ENCODE measurements at regions not wholly inside any gene's neighbourhood (a gene's known extent, or its start where the extent isn't known, plus 50 kb on each side); places are given as distances from the start of the nearest gene placed in this dataset.

- TF ChIP-seq ZFX (IDR thresholded peaks at IDR 0.05; ENCODE audit: borderline replicate concordance) = no peak
- TF ChIP-seq CTCF (IDR thresholded peaks at IDR 0.05) = no peak
- H3K27ac ChIP-seq = no peak overlapping the region
Measured at GRCh38 chr4:11743976-11744375, 315.3 kb upstream of the HS3ST1 start.

- H3K27ac ChIP-seq = no peak overlapping the region
- TF ChIP-seq ZFX (IDR thresholded peaks at IDR 0.05; ENCODE audit: borderline replicate concordance) (no peak), CTCF (IDR thresholded peaks at IDR 0.05) (no peak)
Measured at GRCh38 chr4:11743236-11743635, 314.5 kb upstream of the HS3ST1 start.

GRCh38 chr4:11741190-11741652 lies 312.5 kb upstream of the HS3ST1 start:
- TF ChIP-seq ZFX (IDR thresholded peaks at IDR 0.05; ENCODE audit: borderline replicate concordance) = no peak
- TF ChIP-seq CTCF (IDR thresholded peaks at IDR 0.05) = no peak
- no peak overlapping the region for H3K27ac ChIP-seq

GRCh38 chr4:11739992-11740391 lies 311.3 kb upstream of the HS3ST1 start:
- TF ChIP-seq ZFX (IDR thresholded peaks at IDR 0.05; ENCODE audit: borderline replicate concordance) (no peak), CTCF (IDR thresholded peaks at IDR 0.05) (no peak)
- no peak overlapping the region for H3K27ac ChIP-seq

GRCh38 chr4:11736978-11737377 lies 308.3 kb upstream of the HS3ST1 start:
- TF ChIP-seq ZFX (IDR thresholded peaks at IDR 0.05; ENCODE audit: borderline replicate concordance) (no peak), CTCF (IDR thresholded peaks at IDR 0.05) (no peak)
- no peak overlapping the region for H3K27ac ChIP-seq

- TF ChIP-seq CTCF (IDR thresholded peaks at IDR 0.05) (no peak), ZFX (IDR thresholded peaks at IDR 0.05; ENCODE audit: borderline replicate concordance) (no peak)
- H3K27ac ChIP-seq = no peak overlapping the region
Measured at GRCh38 chr4:11735651-11736050, 307.0 kb upstream of the HS3ST1 start.

GRCh38 chr4:11732155-11732554 lies 303.5 kb upstream of the HS3ST1 start:
- TF ChIP-seq CTCF (IDR thresholded peaks at IDR 0.05) (no peak), ZFX (IDR thresholded peaks at IDR 0.05; ENCODE audit: borderline replicate concordance) (no peak)
- no peak overlapping the region for H3K27ac ChIP-seq
